CD4-positive, alpha-beta T cell treated with Interleukin-2 at 100 ng/mL for 4 hours (primary cell): ENCODE measurements at regions not wholly inside any gene's neighbourhood (a gene's known extent, or its start where the extent isn't known, plus 50 kb on each side); places are given as distances from the start of the nearest gene placed in this dataset.
"Not testable (repeated sequence)": the region's sequence is repeated elsewhere in the genome, so short reads cannot be mapped to it uniquely, and the experiment has no call there.

Experiments used
- DNase-seq: peaks from one replicate; pipeline ENCODE4 v3.0.0-alpha.2; 2020; ENCODE audit warnings: low spot score

DNA sequence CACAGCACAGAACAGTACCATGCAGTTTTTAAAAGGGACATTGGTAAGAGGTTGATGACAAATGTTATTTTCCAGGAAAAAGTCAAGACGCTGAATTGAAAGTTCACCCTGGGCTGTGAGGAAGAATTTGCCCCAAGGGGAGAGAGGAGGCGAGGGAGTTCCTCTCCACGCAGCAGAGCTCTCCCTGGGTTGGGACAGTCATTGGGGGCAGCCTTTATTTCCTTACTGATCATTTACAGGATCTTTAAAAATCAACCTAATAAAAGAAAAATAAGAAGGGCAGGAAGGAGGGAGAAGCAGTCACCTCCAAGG is 49.9 kb upstream of the WNT7B start:
- DNase-seq: no peak

DNA sequence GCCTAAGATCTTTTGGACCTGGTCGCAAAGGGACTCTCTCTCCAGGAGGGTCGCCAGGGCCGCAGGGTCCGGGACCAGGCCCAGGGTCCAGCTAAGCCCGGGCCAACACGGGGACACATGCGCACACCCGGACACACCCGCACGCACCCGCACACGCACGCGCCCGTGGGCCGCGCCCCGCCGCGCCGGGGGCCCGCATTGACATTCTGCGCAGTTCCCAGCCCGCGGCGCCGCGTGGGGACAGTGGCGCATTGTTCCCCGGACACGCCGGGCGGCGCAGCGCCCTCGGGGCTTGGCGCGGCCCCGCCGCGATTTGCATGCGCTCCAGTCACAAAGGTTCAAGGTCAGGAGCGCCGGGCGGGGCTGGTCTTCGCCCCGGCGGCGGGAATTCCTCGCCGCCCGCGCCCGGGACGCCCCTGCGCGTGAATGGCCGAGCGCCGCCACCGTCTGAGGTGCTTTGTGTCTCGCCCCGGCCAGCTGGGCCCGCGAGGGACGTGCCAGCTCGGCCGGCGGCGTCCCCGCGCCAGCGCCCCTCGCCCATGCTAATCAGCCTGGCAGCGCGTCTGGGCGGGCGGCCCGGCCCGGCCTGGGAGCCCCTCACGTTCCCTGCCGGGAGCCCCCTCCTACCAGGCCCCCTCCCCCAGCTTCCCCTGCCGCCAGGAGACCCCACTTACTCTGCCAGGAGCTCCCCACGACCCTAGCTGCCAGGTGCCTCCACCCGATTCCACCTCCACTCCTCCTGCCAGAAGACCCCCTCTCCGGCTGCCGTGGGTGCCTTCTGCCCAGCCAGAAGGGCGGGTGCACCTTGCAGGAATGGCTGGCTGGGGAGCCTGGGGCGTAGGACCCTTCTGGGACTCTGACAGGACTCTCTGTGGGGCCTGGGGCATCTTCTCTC is 50.5 kb upstream of the WNT7B start:
- no peak for DNase-seq

DNA sequence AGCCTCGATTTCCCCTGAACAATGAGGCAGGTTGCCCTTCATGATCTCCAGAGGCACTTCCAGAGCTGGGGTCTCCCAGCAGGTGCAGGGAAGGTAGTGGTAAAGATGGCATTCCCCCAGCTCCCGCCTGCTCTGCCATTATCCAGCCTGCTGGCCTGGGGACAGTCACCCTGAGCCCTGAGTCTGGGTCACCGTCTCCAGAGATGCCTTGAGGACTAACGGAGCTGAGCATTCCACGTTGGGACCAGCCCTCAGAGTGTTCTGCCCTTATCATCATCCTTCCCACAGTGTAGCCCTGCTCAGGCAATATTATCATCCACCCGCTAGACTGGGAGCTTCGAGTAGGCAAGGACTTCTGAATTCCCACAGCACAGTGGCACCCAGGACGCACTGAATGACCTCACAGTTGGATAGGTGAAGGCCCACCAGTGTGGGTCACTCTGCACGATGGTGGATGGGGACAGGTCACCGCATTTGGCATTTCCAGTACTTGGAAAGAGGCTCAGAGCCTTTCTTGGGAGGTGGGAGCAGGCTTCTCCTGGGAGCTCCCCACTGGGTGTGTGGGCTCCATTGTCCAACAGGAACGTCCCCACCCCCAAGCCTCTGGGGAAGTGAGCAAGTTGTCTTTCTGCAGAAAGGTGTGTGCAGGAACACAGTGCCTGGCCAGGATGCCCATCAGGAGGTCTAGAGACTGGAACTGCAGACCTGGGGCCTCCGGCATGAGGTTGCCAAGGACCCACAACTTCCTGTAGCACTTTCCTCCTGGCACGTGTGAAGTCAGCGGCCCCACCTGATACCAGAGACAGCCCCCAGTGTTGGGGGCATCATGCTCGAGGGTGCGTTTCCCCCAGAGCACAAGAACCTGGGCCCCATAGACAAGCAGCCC is 51.4 kb upstream of the WNT7B start:
- no peak for DNase-seq

DNA sequence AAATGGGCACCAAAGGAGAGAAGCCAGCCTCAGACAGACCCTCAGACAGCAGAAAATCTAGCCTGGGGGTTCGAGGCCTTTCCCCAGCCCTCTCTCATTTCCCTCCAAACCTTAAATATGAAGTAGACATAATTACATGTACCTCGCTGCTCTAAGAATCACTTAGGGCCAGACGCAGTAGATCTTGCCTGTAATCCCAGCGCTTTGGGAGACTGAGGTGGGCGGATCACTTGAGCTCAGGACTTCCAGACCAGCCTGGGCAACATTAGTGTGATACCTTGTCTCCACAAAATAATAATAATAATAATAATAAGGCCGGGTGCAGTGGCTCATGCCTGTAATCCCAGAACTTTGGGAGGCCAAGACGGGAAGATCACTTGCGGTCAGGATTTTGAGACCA is 52.1 kb upstream of the WNT7B start:
- DNase-seq: no peak

DNA sequence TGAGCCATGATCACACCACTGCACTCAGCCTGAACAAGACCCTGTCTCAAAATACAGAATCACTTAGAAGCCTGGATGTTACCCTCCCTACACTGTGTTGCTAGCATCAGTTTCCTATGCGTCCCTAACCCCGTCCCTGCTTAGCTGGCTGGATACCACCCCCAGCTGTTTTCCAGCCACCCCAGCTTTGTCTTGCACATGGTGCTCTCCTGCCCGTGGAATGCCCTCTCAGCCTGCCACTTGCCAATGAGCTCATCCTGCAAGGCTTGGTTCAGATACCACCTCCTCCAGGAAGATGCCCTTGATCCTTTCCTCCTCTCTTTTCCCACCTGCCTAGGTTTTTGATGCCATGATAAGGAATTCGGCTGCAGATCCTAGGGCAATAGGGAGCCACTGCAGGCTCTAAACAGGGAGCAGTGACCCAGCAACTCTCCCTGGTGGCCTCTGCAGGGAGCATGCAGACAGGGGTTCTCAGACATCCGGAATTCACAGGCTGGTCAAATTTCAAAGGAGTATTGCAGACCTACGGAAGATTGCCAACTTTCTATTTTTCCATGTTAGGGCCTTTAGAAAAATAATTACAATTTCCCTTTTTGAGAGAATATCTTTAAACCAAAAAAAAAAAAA is 52.7 kb upstream of the WNT7B start:
- DNase-seq: no peak

DNA sequence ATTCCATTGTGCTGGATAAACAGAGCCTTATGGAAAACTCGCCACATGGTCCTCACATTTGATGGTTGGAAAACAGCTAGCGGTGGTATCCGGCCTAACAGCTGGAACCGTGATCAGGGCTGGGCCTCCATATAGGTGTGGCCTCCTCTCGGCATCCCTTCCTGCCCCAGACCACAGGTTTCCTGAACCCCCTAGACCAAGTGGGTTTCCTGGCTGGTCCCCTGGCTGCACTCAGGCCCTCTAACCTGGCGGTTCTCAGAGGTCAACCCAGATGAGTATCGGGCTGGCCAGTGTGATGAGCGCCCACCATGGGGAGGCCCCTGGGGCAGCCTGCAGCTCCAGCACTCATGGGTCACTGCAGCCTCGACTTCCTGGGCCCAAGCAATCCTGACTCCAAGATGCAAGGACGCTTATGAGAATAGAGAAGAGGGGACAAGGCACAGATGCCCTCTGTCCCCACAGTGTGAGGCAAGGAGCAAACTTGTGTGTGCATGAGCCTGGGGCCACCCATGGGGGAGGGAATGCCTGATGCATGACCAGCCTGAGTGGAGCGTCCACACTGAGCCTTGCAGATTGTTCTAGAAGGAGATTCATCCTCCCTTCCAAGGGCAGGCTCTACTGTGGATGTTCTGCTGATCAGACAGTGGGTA is 53.4 kb upstream of the WNT7B start:
- DNase-seq: no peak

DNA sequence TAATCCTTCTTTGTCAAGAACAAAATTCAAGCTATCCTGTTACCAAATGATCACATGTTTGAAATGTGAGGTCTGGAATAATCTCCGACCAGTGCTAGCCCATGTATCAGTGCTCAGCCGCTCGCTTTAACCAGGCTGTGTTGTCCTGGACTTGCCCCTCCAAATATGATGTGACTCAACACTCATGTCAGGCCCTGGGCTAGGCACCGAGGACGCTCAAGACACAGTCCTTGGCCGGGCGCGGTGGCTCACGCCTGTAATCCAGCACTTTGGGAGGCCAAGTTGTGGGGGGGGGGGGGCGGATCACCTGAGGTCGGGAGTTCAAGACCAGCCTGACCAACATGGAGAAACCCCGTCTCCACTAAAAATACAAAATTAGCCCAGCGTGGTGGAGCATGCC is 54.1 kb upstream of the WNT7B start:
- DNase-seq: no peak

DNA sequence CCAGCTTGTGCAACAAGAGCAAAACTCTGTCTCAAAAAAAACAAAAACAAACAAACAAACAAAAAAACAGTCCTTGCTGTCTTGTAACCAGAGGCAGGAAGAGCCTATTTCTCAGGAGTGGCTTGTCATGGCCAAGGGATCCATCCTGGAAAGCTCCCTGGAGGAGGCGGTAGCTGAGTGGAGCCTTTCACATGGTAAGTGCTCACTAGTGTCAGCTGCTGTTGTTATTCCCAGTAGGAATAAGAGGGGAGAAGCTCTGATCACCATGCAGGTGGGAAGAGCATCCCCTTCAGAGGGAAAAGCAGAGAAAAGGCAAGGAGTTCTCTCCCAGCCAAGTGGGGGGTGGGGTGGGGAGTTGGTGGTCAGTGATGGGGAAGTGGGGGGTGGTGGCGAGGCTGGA is 54.6 kb upstream of the WNT7B start:
- DNase-seq: no peak

DNA sequence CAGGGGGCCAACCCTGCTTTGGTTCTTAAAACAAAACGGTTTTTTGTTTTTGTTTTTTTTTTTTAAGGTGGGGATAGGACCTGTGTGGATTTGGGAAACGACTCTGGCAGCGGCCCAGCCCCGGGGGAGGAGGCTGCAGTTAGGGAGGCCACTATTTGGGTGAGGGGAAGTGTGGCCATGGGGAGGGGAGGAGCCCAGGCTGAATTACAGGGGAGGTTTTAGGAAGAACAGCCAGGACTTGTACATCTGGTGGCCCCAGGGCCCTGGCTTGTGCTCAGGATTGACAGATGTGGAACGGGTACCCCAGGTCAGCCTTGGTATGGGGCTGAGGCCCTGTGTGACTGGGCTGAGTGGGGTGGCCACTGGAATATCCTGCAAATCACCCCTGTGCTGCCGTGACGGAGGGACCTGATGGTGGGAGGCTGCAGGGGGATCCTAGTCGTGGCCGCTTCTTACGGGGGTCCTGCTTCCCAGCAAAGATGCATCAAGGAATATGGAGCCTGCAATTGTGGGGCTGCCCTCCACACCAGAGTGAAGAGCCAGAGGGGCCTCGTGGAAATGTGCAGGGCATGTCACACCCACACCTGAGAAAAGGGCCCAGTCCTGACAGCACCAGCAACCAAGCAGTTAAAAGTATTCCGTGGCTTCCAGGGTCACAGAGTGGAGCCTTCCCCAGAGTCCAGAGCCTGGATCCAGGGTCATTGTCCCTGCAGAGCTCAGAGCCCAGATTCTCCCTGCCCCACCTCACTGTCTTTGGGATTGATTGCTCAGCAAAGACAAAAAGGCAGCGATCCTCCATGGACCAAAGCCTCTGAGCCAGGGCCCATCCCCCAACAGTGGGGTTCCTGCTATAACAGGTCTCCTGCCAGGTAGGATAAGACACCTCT is 55.2 kb upstream of the WNT7B start:
- no peak for DNase-seq

DNA sequence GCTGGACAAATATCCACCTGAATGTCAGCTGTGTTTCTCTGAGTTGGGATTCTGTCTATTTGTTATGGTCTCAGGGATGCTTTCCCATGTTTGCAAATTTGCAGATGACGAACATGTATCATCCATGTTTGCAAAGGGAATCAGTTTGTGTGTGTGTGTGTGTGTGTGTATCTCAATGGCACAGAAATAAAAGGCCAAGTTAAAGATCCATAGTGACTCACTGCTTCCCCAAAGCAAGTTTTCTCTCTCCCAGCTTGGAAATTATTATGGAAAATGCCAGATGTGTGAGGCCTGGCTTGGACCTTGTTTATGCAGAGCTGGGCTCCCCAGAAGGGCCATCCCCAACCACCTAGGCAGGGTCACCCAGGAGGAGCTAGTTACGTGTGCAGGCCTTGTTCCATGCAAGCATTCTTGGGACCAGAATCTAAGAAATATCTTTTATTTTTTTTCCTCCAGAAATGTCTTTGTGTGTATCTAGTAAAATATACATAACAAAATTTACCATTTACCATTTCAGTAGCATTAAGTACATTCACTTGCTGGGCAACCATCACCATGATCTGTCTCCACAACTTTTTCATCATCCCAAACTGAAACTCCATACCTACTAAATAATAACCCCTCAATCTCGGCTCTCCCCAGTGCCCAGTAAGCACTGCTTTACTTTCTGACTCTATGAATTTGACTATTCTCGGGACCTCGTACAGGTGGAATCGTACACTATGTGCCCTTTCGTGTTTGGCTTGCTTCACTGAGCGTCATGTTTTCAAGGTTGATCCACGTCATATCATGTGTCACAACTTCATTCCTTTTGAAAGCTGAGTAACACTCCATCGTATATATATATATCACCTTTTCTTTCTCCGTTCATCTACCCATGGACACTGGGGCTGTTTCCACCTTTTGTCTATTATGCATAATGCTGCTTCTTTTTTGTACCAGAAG is 56.6 kb upstream of the WNT7B start:
- no peak for DNase-seq

DNA sequence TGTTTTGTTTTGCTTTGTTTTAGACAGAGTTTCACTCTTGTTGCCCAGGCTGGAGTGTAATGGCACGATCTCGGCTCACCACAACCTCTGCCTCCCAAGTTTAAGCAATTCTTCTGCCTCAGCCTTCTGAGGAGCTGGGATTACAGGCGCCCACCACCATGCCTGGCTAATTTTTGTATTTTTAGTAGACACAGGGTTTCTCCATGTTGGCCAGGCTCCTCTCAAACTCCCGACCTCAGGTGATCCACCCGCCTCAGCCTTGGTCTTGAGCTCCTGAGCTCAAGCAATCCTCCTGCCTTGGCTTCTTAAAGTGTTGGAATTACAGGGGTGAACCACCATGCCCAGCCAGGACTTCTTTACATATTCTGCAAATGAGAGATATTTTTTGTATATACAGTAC is 57.5 kb upstream of the WNT7B start:
- DNase-seq: not testable (repeated sequence)

DNA sequence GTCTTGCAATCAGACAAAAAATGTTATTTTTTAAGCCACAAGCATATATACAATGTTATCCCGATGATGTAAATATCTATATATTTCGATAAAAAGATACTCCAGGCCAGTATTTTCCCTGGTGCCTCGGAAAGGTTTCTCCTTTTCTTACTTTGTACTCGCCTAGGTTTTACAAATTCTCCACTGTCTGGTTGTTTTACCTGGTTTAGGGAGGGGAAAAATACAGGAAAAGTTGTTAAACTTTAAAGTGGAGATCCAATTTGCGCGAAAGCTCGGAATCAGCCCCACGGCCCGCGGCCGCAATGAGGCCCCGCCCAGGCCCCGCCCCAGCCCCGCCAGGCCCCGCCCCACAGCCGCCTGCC is 58.4 kb upstream of the WNT7B start:
- no peak for DNase-seq

DNA sequence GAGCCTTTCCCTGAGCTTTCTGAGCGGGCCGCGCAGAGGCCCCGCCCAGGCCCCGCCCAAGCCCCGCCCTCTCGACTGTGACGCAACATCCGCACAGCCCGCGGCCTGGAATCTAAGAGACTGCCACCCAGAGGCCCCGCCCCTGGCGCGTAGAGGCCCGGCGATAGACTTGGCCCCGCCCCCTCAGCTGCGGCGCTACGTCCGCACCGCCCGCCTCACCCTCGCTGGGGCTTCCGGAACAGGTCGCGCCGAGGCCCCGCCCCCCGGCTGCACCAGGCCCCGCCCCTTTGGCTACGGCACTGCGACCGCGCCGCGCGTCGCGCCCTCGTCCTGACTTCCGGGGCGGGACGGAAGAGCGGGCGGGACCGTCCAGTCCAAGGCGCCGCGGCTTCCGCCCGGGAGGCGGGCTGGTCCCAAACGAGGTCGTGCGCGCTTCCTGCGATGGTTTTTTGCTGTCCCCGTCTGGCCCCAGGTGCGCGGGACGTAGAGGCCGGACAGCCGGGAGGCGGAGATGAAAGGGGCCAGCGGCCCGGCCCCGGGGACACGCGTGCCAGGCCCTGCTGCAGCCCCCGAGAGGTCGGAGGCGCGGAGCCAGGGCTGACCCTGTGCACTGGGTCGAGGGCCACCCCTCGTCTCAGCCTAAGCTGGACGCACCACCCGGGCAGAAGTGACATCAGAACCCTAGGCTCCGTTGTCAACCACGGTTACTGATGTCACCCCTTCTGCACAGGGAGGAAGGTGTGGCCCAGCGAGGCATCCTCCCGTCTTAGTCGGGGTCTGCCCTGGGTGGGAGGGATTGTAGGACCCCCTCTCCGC is 59.0 kb upstream of the WNT7B start:
- peak; percentile 100 for DNase-seq

DNA sequence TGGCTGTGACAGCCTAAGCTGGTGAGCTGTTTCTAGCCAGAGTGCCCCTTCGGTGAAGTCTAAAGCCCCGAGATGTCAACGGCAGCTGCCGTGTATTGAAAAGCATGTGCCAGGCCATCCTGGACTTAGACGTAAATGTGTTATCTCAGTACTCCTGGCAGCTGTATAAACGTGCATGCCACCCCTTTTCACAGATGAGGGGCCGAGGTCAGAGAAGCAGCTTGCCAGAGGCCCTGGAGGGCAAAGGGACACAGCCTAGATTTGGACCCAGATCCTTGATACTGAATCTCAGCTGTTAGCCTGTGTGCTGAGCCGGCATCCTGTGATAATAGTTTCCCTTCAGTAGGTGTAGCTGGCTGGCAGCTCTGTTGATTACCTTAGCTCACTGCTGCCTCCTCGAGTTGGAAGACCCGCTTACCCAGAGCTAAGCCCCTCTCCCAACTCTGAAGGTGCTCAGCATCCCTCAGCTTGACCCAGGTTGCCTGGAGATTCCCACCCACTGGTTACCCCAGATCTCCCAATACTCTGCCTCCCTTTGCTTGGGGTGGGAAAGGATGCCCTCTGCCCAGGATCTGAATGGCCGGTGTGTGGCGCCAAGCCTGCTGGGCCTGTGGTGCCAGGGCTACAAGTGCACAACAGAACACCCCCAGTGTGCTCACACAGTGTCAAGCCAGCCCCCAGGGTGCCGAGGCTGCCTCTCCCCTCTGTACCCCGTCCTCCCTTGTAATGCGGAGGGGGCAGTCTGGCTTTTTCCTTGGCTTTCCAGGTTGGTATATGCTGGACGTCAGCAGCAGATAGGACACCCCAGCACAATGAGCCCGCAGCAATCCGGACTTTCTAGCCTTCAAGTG is 59.8 kb upstream of the WNT7B start:
- peak; percentile 68 for DNase-seq

DNA sequence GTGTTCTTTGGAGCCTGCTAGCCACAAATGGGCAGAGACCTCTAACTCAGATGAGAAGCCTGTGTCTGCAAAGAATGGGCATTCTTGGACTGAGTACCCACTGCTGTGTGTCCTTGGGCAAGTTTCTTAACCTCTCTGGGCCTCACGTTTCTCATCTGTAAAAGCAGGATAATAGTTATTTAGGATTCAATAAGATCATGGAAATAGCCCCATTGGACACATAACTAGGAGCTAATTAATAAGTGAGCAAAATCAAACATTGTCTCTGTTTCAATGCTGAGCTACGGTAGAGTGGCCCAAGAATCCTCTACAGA is 61.2 kb upstream of the WNT7B start:
- DNase-seq: no peak

DNA sequence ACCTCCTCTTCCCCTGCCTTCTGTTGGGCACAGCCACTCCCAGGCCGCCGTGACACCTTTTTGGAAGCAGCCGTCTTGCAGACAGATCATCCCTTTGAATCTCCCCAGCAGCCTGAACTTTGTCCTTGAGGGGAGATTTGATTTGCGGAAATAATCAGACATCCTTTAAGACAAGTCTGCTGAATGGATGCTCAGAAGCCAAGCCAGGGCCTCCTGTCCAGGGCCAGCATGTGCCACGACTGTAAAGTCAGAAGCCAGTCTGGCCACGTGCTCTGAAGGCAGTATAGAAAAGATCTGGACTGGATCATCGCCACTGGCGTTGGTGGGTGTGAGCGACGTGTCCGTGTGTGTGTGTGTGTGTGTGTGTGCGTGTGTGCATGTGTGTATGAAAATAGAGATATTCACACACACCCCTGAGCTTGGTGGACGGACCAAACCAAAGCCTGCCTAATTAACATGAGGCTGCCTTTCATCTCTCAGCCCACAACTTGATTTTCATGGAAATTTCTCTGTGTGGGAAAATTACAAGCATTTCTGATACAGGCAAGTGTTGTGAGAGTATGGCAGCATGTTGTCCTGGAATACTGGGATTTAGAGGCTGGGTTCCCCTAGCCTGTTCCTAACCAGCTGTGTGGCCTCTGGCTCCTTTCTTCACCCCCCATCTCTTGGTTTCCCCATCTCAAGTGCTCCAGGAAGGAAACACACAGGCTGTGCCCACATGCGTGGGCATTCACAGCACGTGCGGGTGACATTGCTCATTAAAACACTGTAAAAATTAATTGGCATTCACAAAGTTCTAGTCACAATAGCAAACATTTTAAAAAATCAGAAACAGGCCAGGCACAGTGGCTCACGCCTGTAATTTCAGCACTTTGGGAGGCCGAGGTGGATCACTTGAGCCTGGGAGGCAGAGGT is 61.8 kb upstream of the WNT7B start:
- DNase-seq: no peak

DNA sequence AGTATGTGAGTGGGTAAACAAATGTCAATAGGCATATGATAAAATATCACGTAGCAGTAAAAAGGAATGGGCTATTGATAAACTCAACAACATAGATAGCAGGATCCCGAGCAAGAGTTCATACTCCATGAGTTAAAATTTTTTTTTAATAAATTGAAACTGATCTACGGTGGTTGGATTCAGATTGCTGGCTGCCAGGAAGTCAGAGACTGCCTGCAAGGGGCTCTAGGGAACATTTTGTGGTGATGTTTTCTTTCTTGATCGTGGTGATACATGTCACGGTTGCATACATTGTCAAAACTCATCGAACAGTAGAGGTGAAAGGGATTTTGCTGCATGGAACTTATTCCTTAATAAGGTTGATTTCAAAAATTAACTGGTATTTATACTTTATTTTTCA is 62.6 kb upstream of the WNT7B start:
- DNase-seq: no peak
